Endodermal cell (in vitro differentiated cells): ENCODE measurements at regions not wholly inside any gene's neighbourhood (a gene's known extent, or its start where the extent isn't known, plus 50 kb on each side); places are given as distances from the start of the nearest gene placed in this dataset.

Experiments used
- DNase-seq: peaks from one replicate; pipeline ENCODE4 v3.0.0-alpha.2; 2017
- H3K27ac ChIP-seq: 2 replicates; pipeline ENCODE4 v1.5.1; 2013; ENCODE audit warnings: mild to moderate bottlenecking, low read depth, low read length, moderate library complexity
- H3K27me3 ChIP-seq: 2 replicates; pipeline ENCODE4 v1.6.1; 2013; ENCODE audit warnings: mild to moderate bottlenecking, low read length, moderate library complexity; ENCODE audit not compliant: insufficient read depth, control insufficient read depth, poor library complexity, severe bottlenecking
- H3K36me3 ChIP-seq: 2 replicates; pipeline ENCODE4 v1.7.0; 2013; ENCODE audit warnings: mild to moderate bottlenecking, low read length, moderate library complexity; ENCODE audit not compliant: control insufficient read depth, insufficient read depth
- H3K4me1 ChIP-seq: one replicate; pipeline ENCODE4 v1.7.0; 2013; ENCODE audit warnings: low read length; ENCODE audit not compliant: control insufficient read depth, insufficient read depth
- H3K4me3 ChIP-seq: 2 replicates; pipeline ENCODE4 v1.5.1; 2013; ENCODE audit warnings: mild to moderate bottlenecking, low read length, moderate library complexity
- H3K9ac ChIP-seq: 2 replicates; pipeline ENCODE4 v1.6.1; 2013; ENCODE audit warnings: mild to moderate bottlenecking, low read length, moderate library complexity; ENCODE audit not compliant: poor library complexity, severe bottlenecking; ENCODE audit errors: extremely low read depth
- H3K9me3 ChIP-seq: 2 replicates; pipeline ENCODE4 v1.6.1; 2013; ENCODE audit warnings: mild to moderate bottlenecking, low read length, moderate library complexity; ENCODE audit not compliant: control insufficient read depth
- H3K27ac Mint-ChIP-seq: 2 replicates; pipeline ENCODE4 v1.8.0; 2020; ENCODE audit warnings: mixed read lengths
- H3K27me3 Mint-ChIP-seq: 2 replicates; pipeline ENCODE4 v1.8.0; 2021; ENCODE audit warnings: mild to moderate bottlenecking, mixed read lengths; ENCODE audit not compliant: insufficient read depth
- H3K36me3 Mint-ChIP-seq: 2 replicates; pipeline ENCODE4 v1.8.0; 2020; ENCODE audit warnings: low read depth, mixed read lengths
- H3K4me1 Mint-ChIP-seq: 2 replicates; pipeline ENCODE4 v1.8.0; 2020; ENCODE audit warnings: mixed read lengths
- H3K4me3 Mint-ChIP-seq: 2 replicates; pipeline ENCODE4 v1.8.0; 2020; ENCODE audit warnings: mild to moderate bottlenecking, moderate library complexity, mixed read lengths
- H3K9me3 Mint-ChIP-seq: 2 replicates; pipeline ENCODE4 v1.8.0; 2020; ENCODE audit warnings: mild to moderate bottlenecking, mixed read lengths
- WGBS, 2 experiments: methylation state at CpG; one replicate each; pipeline versions ENCODE4 v1.1.5 to v1.1.7; 2013; ENCODE audit warnings: missing lambda C conversion rate in 2 of 2, mixed read lengths in 1 of 2; ENCODE audit not compliant: insufficient coverage in 1 of 2, insufficient read length in 1 of 2; 5-methylcytosine and 5-hydroxymethylcytosine counted together
- TF ChIP-seq, protein P1 (sequence below): fragments of 200-600 bp; sonication (generic); conservative IDR thresholded peaks from 2 replicates; pipeline ENCODE4 v1.5.0; 2021; ENCODE audit warnings: antibody characterized with exemption, mild to moderate bottlenecking

DNA sequence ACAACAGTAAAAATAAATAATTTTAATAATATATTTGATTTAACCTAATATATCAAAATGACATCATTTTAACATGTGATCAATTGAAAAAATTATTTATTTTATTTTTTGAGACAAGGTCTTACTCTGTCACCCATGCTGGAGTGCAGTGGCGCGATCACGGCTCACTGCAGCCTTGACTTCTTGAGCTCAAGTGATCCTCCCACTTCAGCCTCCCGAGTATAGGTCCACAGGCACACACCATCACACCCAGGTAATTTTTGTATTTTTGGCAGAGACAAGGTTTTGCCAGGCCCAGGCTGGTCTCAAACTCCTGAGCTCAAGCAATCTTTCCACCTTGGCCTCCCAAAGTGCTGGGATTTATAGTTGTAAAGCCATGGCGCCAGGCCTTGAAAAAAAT lies 126.7 kb upstream of the COPS8 start:
- Histone ChIP-seq H3K4me1 (peaks cover 6% of the 10 kb centered on the region), H3K9me3 (peaks cover 5% of the 10 kb centered on the region), H3K27ac (no peak overlapping the region), H3K36me3 (no peaks in the 10 kb centered on the region), H3K9ac (no peak overlapping the region), H3K27me3 (no peaks in the 10 kb centered on the region), H3K4me3 (no peak overlapping the region)
- peaks cover 27% of the 10 kb centered on the region for H3K4me1 Mint-ChIP-seq
- TF ChIP-seq, protein P1, sequence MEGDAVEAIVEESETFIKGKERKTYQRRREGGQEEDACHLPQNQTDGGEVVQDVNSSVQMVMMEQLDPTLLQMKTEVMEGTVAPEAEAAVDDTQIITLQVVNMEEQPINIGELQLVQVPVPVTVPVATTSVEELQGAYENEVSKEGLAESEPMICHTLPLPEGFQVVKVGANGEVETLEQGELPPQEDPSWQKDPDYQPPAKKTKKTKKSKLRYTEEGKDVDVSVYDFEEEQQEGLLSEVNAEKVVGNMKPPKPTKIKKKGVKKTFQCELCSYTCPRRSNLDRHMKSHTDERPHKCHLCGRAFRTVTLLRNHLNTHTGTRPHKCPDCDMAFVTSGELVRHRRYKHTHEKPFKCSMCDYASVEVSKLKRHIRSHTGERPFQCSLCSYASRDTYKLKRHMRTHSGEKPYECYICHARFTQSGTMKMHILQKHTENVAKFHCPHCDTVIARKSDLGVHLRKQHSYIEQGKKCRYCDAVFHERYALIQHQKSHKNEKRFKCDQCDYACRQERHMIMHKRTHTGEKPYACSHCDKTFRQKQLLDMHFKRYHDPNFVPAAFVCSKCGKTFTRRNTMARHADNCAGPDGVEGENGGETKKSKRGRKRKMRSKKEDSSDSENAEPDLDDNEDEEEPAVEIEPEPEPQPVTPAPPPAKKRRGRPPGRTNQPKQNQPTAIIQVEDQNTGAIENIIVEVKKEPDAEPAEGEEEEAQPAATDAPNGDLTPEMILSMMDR: no peak
- H3K27ac Mint-ChIP-seq: no peak overlapping the region
- no peaks in the 10 kb centered on the region for H3K36me3 Mint-ChIP-seq
- DNase-seq: no peak
- peaks cover 10% of the 10 kb centered on the region for H3K27me3 Mint-ChIP-seq
- 96 to 97% methylated on average over 4 to 5 of the region's 5 CpGs for WGBS, 2 experiments
- H3K4me3 Mint-ChIP-seq: no peak overlapping the region
- H3K9me3 Mint-ChIP-seq: no peaks in the 10 kb centered on the region

DNA sequence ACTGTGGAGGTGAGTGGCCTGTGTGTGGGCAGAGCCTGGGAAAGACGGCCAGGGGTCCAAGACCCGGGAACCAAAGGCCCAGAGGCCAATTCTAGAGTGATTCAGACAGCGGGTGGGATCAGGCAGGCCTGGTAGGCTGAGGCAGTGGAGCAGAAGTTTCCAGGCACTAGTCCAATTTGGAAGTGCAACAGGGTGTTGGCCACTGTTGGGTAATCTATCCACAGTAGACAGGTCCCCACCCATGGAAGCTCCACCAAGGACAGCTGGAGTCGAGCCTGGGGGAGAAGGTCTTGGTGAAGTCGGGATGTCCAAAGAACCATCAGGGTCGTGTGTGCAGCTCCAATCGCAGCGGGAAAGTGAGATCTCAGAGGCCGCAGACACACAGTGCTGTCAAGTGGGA lies 125.8 kb upstream of the COPS8 start:
- H3K4me3 ChIP-seq: no peak overlapping the region
- Mint-ChIP-seq H3K4me3 (no peak overlapping the region), H3K9me3 (no peaks in the 10 kb centered on the region), H3K4me1 (peaks cover 23% of the 10 kb centered on the region), H3K27ac (no peak overlapping the region), H3K36me3 (no peaks in the 10 kb centered on the region), H3K27me3 (peaks cover 6% of the 10 kb centered on the region)
- WGBS, 2 experiments: 90 to 93% methylated on average over 9 of the region's 9 CpGs
- H3K36me3 ChIP-seq: no peaks in the 10 kb centered on the region
- peaks cover 6% of the 10 kb centered on the region for H3K4me1 ChIP-seq
- peak; percentile 17 for DNase-seq
- no peaks in the 10 kb centered on the region for H3K27me3 ChIP-seq
- TF ChIP-seq, protein P1: no peak
- no peak overlapping the region for H3K27ac ChIP-seq
- H3K9ac ChIP-seq: no peak overlapping the region
- no peaks in the 10 kb centered on the region for H3K9me3 ChIP-seq

DNA sequence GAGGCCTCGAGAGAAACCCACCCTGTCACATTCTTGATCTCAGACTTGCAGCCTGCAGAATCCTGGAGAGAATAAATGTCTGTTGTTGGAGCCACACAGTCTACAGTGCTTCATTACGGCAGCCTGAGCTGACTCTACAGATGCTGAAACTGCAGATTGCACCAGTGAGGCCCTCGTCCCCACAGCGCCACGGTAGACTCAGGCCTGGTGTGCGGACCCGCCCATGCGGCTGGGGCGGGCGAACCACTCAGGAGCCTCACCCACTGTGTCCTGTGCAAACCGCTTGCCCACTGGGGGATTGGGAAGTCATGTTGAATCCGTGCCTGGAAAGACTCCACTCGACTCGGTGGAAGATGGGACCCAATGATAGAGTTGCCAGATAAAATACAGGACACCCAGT lies 125.2 kb upstream of the COPS8 start:
- Mint-ChIP-seq H3K36me3 (no peaks in the 10 kb centered on the region), H3K4me3 (no peak overlapping the region), H3K4me1 (peaks cover 22% of the 10 kb centered on the region), H3K9me3 (no peaks in the 10 kb centered on the region), H3K27me3 (peaks cover 6% of the 10 kb centered on the region), H3K27ac (no peak overlapping the region)
- DNase-seq: peak; percentile 20
- no peak overlapping the region for H3K27ac ChIP-seq
- H3K36me3 ChIP-seq: no peaks in the 10 kb centered on the region
- no peaks in the 10 kb centered on the region for H3K27me3 ChIP-seq
- H3K4me3 ChIP-seq: no peak overlapping the region
- TF ChIP-seq, protein P1: no peak
- 96% methylated on average over 13 to 14 of the region's 14 CpGs for WGBS, 2 experiments
- no peak overlapping the region for H3K9ac ChIP-seq
- no peaks in the 10 kb centered on the region for H3K9me3 ChIP-seq
- H3K4me1 ChIP-seq: peaks cover 6% of the 10 kb centered on the region
